ENCODE measurements at regions not wholly inside any gene's neighbourhood (a gene's known extent, or its start where the extent isn't known, plus 50 kb on each side); places are given as distances from the start of the nearest gene placed in this dataset.
"Not testable (repeated sequence)": the region's sequence is repeated elsewhere in the genome, so short reads cannot be mapped to it uniquely, and the experiment has no call there.

DNA sequence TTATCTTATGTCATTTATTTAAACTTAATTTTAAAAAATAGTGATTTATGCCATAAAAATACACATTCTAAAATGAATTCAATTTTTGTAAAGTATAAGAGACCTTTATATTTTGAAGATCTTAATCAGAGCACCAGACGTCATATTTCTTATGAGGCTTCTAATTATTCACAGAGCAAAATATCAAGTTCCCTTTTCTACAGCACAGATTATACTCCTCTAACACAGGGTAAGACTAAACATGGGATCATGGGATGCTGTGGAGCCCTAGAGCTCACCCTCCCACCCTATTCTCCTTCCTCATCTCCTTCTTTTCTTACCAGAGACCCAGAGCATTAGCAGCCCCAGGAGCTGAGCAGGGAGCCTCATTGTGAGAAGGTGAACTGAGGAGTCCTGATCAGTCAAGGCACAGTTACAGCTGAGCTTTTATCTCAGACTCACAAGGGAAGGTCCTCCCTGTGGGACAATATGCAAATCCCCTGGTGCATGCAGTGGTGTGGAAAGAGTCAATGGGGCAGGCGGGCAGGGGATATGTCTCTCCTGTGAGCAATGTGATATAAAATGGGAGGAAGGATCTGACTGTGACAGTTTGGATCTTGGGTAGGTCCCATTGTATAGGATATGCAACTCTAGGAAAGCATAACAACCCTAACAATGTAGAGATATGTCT lies 530.7 kb downstream of the RPIA start:
- not testable (repeated sequence) for DNase-seq (ENCODE audit: low read depth)

DNA sequence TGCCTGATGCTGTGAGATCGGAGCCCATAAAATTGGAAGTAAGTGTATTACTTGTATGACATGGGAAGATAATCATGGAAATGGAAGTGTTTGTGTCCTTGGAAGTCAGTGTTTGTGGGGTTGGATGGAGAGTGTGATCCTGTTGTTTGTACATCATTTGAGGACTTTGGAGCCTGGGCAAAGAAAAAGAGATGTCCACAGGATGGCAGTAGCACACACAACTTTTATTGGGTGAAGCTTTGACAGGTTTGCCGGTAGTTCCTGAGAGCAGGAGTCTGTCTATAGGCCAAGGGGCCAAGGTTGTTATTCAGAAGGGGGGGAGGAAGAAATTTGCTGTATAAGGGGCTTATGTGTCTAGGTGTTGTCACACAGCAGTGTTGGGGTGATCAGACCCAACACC lies 533.3 kb downstream of the RPIA start:
- not testable (repeated sequence) for DNase-seq (ENCODE audit: low read depth)

DNA sequence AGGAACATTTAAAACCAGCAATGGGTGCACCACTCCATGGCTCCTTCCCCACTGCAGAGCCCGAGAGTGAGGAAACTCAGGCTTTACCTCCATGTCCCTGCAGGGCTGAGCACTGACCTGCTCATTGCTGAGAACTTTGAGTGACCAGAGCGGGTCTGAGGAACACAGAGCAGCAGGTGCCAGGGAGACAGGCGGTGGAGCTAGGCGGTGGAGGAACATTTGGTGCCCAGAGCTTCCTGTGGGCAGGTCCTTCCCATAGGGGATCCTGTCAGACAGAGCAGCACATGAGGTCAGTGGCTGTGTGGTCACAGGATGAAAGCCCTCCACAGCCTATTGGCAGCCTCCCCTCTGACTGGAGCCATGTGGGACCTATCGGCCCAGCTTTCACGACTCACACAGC lies 538.5 kb downstream of the RPIA start:
- not testable (repeated sequence) for DNase-seq (ENCODE audit: low read depth)

DNA sequence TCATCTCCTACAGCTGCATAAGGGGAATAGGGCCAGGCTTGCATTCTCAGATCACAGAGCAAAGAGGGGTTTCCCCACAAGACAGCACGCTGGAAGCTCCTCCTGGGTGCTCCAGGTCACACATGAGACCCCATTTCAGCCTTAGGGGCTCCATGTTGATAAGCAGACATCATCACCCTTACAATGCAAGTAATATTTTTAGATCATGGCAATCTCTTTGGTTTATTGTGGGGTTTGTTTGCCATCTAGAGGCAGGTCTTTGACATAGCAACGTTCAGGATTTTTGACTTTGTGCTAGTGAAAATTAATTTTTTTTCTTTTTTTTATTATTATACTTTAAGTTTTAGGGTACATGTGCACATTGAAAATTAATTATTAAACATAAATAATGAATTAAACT lies 539.8 kb downstream of the RPIA start:
- DNase-seq (ENCODE audit: low read depth) = not testable (repeated sequence)

DNA sequence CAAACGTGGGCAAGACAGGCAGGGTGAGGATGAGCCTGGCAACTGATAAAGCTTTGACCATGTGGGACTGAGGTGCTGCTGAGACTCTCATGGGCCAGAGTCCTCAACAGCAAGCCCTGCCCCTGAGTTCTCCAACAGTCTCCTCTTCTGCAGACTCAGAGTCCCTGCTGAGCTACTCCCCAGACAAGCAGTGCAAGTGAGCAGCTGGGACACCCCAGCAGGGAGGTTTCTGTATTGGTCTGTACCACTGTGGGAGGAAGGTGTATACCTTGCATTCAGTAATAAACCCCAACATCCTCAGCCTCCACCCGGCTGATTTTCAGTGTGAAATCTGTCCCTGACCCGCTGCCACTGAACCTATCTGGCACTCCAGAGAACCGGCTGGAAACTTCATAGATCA lies 542.5 kb downstream of the RPIA start:
- DNase-seq (ENCODE audit: low read depth) = not testable (repeated sequence)

DNA sequence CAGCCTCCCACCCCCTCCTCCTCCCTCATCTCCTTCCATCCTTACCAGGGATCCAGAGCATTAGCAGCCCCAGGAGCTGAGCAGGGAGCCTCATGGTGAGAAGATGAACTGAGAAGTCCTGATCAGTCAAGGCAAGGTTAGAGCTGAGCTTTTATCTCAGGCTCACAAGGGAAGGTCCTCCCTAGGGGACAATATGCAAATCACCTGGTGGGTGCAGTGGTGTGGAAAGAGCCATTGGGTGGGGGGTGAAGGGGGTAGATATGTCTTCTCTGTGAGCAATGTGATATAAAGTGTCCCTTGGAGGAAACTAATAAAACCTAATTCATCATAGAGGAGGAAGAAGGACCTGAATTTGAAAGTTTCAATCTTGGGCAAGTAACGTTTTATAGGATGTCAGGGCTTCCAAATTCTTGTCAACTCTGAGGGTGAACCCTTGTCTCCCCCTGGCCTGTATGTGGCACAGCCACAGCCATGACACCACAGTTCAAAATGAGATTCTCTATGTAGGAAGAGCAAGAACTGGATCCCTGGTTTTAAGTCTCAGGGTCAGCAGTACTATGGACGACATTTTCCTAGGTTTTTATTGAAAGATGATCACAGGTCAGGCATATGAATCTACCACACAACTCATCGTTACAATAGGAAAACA lies 543.5 kb downstream of the RPIA start:
- not testable (repeated sequence) for DNase-seq (ENCODE audit: low read depth)

DNA sequence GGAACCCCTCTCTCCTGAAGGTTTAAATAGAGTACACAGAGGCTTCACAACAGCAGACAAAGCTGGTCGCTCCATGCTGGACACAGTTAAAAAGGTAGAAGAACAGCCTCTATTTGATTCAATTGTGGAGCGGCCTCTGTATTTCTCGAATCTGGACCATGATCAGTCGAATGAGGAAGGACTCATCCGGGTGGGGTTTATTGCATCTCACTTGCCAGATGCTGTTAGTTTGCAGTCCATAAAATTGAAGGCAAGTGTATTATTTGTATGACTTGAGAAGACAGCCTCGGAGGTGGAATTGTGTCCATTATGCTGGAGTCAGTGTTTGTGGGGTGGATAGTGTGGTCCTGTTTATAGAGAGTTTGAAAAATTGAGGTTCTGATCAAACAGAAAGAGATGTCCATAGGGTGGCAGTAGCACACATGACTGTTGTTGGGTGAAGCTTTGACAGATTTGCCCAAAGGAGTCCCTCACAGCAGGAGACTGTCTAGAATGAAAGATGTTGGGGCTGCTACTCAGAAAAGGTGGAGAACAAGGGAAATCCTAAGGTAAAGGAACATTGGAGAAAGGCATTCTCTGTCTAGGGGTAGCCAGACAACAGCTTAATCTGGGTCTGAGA lies 545.5 kb downstream of the RPIA start:
- not testable (repeated sequence) for DNase-seq (ENCODE audit: low read depth)

DNA sequence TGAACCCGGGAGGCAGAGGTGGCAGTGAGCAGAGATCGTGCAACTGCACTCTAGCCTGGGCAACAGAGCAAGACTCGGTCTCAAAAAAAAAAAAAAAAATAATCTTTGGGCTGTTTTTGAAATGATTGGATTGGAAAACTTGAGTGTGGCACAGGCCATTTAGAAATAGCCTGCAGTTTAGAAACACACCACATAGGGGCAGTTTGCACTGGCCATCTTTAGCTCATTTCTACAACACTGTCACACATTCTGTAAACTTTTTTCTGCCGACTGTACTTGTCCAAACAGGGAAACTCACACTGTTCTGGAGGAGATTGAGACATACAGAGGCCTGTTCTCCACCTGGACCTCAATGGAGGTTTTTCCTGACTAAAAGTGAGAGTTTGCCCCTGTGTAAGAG lies 546.3 kb downstream of the RPIA start:
- DNase-seq (ENCODE audit: low read depth) = not testable (repeated sequence)

DNA sequence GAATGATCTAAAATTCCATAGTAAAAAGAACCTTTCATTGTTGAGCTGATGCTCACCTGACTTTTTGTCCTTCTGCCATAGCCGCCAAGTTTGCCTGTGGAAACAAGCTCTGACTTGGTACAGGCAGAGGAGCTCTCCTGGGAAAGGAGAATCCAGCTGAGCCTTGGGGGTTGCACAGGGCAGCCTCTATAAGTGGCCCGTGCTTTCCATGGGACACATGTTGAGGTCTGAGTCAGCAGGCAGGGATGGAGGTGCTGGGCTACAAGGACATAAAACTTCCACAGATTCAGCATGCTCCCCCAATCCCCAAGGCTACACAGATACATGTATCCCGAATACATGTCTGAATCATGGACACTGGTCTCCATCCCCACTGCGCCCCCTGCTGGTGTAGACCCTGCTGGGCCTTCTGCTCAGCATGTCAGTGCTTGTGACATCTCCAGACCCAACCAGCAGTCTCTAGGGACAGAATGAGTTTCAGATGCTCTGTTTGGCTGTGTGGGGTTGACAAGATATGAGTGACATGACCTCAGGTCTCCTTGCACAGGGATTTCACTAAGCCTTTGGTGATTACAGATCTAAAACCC lies 551.7 kb downstream of the RPIA start:
- not testable (repeated sequence) for DNase-seq (ENCODE audit: low read depth)

DNA sequence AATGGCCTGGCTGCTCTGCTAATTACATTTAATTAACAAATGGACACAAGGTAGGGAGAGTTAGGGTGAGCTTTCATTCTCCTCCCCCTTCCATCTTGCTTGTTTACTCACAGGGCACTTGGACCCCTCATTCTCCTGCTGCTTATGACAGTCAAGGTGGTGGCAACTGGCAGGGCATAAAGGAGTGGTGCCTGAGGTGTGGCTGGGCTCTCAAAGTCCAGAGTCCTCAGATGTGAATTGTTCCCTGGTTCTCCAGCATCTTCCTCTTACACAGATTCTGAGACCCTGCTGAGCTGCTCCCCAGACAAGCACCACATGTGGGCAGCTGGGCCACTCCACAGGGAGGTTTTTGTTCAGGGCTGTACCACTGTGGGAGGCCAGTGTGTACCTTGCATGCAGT lies 552.9 kb downstream of the RPIA start:
- not testable (repeated sequence) for DNase-seq (ENCODE audit: low read depth)

DNA sequence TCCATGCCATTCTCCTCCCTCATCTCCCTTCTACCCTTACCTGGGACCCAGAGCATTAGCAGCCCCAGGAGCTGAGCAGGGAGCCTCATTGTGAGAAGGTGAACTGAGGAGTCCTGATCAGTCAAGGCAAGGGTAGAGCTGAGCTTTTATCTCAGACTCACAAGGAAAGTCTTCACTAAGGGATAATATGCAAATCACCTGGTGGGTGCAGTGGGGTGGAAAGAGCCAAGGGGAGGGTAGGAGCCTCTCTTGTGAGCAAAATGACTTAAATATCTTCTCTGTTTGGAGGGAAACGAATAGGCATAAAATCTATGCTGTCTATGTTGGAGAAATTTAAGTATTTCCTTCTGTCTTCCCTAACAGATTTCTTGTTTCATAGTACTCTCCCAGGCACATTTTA lies 554.0 kb downstream of the RPIA start:
- not testable (repeated sequence) for DNase-seq (ENCODE audit: low read depth)

DNA sequence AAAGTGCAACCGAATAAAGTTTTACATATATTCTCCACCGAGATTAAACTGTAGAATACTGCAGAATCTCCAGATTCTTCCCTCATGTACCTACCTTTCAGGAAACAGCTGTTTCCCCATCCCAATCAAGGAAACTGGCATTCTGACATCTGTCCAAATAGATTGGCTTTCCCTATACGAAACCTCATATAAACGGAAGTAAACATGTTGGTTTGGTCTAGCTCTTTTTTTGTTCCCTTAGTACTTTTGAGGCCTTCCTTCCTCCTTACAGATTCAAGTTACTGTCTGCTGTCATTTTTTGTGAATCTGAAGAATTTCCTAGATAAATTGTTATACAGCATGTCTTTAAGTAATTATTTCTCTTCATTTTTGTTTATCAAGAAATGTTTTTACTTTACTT lies 554.6 kb downstream of the RPIA start:
- DNase-seq (ENCODE audit: low read depth) = not testable (repeated sequence)

DNA sequence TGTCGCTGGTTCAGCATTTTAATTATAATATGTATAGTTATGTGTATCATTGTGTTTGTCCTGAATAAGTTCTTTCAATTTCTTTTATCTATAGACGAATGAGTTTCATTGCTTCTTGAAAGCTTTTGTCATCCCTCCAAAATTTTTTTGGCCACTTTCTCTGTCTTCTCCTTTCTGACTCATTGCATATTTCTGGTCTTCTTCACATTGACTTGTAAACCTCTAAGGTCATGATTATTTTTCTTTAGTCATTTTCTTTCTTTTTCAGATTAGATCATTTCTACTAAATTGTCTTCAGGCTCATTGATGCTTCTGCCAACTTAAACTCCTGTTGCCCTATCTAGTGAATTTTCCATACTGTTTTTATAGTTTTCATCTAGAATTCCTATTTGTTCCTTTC lies 555.1 kb downstream of the RPIA start:
- not testable (repeated sequence) for DNase-seq (ENCODE audit: low read depth)

DNA sequence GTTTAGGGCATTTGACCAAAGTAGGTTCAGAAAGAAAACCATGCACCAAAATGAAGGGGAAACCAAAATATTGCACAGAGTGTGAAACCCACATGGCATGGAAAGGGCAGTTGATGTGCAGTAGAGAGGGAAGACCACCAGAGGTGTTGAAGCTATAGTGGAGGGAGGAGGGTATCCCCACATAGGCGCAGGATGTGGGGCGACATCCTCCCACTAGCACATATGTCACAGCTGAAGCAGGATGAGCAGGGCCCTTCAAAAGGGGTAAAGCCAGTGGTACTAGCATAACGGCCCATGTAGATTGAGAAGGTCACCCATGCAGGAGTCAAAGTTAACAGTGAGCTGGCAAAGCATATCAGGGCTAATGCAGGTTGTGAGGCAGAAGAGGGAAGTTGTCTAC lies 563.5 kb downstream of the RPIA start:
- not testable (repeated sequence) for DNase-seq (ENCODE audit: low read depth)

DNA sequence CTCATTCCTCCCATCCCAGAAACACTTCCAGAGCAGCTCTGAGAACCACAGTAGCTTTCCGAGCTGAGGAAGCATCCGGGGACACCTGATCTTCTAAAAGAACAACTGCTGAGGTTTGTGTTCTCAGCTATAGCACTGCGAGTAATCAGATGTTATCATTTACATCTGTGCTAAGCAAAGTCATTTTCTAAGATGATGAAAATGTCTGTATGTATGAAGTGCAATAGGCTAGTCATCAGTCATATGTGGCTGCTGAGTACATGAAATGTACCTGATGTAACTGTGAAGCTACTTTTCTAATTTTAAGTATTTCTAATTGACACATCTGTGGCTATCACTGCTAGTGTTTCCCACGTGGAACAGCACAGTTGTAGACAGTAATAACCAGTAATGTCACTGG lies 582.0 kb downstream of the RPIA start:
- DNase-seq (ENCODE audit: low read depth) = not testable (repeated sequence)

DNA sequence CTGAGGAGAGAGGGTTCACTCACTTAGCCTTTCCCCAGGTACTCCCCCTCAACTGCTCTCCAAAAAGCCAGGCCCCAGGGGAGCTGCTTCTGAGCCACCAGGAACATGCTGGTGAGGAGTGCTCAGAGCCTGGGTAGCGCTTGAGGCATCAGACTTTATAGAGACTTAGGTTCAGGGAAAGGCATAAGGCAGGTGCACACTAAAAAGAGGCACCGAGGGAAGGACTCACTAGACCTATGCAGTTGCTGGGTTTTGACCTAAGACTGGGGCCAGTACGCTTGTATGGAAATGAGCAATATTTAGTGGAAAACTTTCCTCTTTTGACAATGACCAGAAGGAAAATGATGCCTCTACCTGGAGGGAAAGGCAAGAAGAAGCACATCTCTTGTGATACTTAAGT lies 589.1 kb downstream of the RPIA start:
- DNase-seq (ENCODE audit: low read depth) = not testable (repeated sequence)

DNA sequence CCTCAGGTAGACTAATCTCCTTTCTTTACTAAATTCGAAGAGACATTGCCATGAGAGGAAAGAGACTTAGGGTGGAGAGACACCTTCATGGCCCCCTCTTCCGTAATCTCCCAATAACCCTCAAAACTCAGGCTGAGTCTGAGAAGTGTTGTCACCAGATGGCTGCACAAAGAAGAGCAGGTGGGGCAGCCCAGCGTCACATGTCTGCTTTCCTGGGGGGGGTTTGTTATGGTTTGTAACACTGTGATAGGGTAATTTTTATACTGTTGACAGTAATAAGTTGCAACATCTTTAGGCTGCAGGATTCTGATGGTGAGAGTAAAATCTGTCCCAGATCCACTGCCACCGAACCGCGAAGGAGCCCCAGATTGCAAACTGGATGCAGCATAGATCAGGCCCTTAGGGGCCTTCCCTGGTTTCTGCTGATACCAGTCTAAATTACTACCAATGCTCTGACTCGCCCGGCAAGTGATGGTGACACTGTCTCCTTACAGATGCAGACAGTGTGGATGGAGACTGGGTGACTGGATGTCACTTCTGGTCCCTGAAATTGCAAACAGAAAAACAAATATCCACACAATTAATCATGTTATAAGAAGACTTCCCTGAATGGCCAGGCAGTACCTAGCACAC lies 595.1 kb downstream of the RPIA start:
- DNase-seq (ENCODE audit: low read depth) = not testable (repeated sequence)

DNA sequence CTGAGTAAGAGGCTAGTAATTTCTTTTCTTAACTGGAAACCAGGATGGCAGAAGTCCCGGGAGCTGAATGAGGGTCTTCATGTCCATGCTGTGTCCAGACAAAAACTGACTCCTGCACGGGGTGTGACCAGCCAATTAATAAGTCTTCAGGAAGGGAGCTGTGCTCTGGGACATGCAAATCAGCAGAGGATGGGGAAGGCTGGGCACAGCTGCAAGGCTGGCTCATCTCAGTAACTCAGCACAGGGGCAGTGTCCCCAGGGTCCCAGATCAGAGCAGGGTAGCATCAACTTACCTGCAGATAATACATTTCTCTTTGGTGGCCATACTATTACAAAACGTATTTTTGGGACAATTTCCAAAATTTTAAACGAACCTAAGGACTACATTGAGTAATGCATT lies 595.6 kb downstream of the RPIA start:
- not testable (repeated sequence) for DNase-seq (ENCODE audit: low read depth)

DNA sequence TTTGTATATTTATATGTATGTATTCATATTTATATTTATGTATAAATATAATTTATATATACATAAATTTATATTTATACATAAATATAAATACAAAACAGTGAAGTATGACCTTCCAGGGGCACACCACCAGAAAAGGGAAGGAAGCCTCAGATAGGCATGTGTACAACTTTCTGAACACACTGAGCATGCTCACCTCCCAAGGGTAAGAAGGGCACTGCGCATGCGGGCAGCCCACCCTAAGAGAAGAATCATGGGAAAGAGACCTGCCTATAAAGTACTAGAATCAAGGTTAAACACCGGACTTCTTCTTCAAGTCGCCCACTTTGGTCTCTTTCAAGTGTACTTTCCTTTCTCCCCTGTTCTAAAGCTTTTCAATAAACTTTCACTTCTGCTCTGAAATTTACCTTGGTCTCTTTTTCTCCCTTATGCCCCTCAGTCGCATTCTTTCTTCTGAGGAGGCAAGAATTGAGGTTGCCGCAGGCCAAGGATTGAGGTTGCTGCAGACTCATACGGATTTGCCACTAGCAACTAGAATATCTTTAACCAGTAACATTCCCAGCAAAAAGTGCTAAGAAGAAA lies 600.3 kb downstream of the RPIA start:
- DNase-seq (ENCODE audit: low read depth) = not testable (repeated sequence)

DNA sequence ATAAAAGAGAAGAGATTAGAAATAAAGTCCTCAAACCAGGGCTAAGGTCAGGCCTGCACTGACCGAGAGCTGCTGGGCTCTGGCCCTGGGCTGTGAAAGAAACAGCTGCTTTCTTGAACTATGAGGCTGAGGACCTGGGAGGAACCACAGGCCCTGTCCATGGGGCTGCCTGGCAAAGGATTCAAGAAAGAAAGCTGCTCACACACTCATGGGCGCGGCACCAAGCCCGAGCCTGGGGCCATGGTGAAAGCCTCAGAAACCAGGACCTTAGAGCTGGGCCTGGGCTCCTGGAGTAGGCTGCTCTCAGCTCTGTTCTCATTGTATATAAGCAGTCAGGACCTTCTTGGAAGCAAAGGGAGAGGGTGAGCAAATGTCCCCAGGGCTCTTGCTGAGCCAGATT lies 601.9 kb downstream of the RPIA start:
- DNase-seq (ENCODE audit: low read depth) = not testable (repeated sequence)

DNA sequence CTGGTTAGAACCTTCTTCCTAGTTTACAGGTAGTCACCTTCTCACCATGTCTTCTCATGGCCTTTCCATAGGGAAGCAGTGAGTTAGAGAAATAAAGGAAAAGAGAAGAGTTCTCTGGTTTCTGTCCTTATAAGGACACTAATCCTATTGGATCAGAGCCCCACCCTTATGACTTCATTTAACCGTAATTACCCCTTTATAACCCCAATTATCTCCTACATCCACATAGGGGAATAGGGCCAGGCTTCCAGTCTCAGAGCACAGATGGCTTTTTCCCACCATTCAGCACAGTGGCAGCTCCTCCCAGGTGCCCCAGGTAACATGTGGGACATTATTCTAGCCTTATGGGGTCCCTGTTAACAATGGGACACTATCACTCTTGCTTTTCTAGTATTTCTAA lies 602.9 kb downstream of the RPIA start:
- DNase-seq (ENCODE audit: low read depth) = not testable (repeated sequence)

DNA sequence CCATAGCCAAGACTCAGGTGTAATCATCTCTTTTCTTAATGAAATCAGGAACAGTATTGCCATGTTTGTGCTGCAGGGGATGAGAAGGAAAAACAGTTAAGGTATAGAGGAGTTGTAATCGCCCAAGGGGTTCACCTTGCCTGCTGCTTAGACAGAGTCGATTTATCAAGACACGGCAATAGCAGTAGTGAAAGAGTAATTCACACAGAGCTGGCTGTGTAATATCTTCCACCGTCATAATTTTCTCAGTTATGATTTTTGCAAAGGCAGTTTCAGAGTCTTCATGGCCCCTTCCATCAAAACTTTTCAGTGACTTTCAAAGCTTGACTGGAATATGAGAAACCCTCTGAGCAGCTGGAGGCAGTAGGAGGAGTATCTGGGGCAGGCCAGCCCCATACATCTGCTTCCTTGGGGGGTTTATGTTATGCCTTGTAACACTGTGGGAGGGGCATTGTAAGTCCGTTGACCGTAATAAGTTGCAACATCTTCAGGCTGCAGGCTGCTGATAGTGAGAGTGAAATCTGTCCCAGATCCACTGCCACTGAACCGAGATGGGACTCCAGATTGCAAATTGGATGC lies 605.4 kb downstream of the RPIA start:
- not testable (repeated sequence) for DNase-seq (ENCODE audit: low read depth)
